Mammary epithelial cell (primary cell): ENCODE measurements at regions not wholly inside any gene's neighbourhood (a gene's known extent, or its start where the extent isn't known, plus 50 kb on each side); places are given as distances from the start of the nearest gene placed in this dataset.

ENCODE experiments used
- CTCF ChIP-seq, 2 donors: IDR thresholded peaks in 1 of 2; conservative IDR thresholded peaks in 1 of 2; 2 replicates each; pipeline ENCODE4 v1.5.1; 2011 to 2012; ENCODE audit warnings: inconsistent platforms in 2 of 2, low read length in 2 of 2, mild to moderate bottlenecking in 2 of 2, control low read depth in 1 of 2, low read depth in 1 of 2; ENCODE audit not compliant: insufficient read depth in 1 of 2; ENCODE audit errors: extremely low read depth in 1 of 2
- EZH2 ChIP-seq: IDR thresholded peaks from 2 replicates; pipeline ENCODE4 v1.6.1; 2012; ENCODE audit warnings: low read length, inconsistent platforms, borderline replicate concordance

- no peak for TF ChIP-seq CTCF (conservative IDR thresholded peaks at IDR 0.05 in 1 of 2, IDR thresholded peaks at IDR 0.05 in 1 of 2; ENCODE audit: extremely low read depth in 1 of 2, insufficient read depth in 1 of 2, low read depth in 1 of 2, low read length in 2 of 2)
- no peak for TF ChIP-seq EZH2
Measured at GRCh38 chr4:102157984-102158383, 187.3 kb downstream of the SLC39A8 start.
